WERI-Rb-1 (cell line): ENCODE measurements at regions not wholly inside any gene's neighbourhood (a gene's known extent, or its start where the extent isn't known, plus 50 kb on each side); places are given as distances from the start of the nearest gene placed in this dataset.

ENCODE experiments used
- DNase-seq: peaks from one replicate; pipeline ENCODE4 v3.0.0-alpha.2; 2020
- H3K27ac ChIP-seq: fragments of 250-450 bp; sonication (Bioruptor Pico); 2 replicates; pipeline ENCODE4 v1.5.1; 2020; ENCODE audit warnings: mild to moderate bottlenecking, moderate library complexity
- H3K27me3 ChIP-seq: fragments of 250-450 bp; sonication (Bioruptor Pico); 2 replicates; pipeline ENCODE4 v1.5.1; 2021; ENCODE audit warnings: mild to moderate bottlenecking, low read depth, moderate library complexity; ENCODE audit not compliant: insufficient read depth, severe bottlenecking
- H3K36me3 ChIP-seq: fragments of 250-450 bp; sonication (Bioruptor Pico); 2 replicates; pipeline ENCODE4 v1.5.1; 2020; ENCODE audit warnings: mild to moderate bottlenecking, moderate library complexity
- H3K4me3 ChIP-seq: 2 replicates; pipeline ENCODE4 v1.5.1; 2011; ENCODE audit warnings: low read depth, mild to moderate bottlenecking, control low read depth, low read length
- H3K9me3 ChIP-seq: fragments of 250-450 bp; sonication (Bioruptor Pico); 2 replicates; pipeline ENCODE4 v1.5.1; 2021; ENCODE audit warnings: mild to moderate bottlenecking, moderate library complexity; ENCODE audit not compliant: severe bottlenecking
- TF ChIP-seq, protein P1 (sequence below): IDR thresholded peaks from 2 replicates; pipeline ENCODE4 v1.5.1; 2011; ENCODE audit warnings: low read depth, mild to moderate bottlenecking, control low read depth, inconsistent platforms, low read length

DNA sequence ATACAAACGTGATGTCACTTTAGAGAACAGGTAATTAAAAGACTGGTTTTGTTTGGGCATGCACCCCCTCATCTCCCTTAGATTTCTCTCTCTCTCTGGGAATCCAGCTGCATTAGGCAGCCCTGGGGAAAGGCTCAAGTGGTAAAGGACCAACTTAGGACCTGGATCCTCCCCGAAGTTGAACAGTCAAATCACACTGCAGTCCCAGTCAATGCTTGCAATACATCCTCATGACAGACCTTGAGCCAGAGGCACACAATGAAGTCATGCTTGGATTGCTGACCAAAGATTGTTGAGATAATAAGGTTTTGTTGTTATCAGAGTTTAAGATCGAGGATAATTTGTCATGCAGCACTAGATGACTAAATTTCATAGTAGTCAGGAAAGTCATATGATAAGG lies 1285.8 kb upstream of the NCAM2 start:
- no peaks in the 10 kb centered on the region for H3K36me3 ChIP-seq
- H3K4me3 ChIP-seq = no peak overlapping the region
- H3K27me3 ChIP-seq = peaks cover 17% of the 10 kb centered on the region
- no peak for DNase-seq
- no peaks in the 10 kb centered on the region for H3K9me3 ChIP-seq
- TF ChIP-seq, protein P1, sequence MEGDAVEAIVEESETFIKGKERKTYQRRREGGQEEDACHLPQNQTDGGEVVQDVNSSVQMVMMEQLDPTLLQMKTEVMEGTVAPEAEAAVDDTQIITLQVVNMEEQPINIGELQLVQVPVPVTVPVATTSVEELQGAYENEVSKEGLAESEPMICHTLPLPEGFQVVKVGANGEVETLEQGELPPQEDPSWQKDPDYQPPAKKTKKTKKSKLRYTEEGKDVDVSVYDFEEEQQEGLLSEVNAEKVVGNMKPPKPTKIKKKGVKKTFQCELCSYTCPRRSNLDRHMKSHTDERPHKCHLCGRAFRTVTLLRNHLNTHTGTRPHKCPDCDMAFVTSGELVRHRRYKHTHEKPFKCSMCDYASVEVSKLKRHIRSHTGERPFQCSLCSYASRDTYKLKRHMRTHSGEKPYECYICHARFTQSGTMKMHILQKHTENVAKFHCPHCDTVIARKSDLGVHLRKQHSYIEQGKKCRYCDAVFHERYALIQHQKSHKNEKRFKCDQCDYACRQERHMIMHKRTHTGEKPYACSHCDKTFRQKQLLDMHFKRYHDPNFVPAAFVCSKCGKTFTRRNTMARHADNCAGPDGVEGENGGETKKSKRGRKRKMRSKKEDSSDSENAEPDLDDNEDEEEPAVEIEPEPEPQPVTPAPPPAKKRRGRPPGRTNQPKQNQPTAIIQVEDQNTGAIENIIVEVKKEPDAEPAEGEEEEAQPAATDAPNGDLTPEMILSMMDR = no peak
- H3K27ac ChIP-seq = no peak overlapping the region

DNA sequence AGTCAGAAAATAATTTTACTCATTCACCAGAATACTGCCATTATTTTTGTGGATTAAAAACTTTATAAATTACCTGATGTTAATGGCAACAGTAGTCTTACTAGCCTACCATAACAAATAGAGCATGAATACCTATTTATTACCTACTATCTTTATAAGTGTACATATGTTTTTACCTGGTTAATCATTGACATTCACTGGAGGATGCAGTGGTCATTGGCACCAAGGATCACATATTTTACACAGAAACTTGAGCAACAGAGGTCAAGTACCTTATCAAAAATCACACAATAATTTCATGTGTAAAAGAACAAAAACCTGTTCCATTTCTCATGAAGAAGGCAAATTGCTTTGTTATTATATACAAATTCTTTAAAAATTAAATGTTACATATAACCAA lies 1284.9 kb upstream of the NCAM2 start:
- no peak for DNase-seq
- H3K27me3 ChIP-seq = peaks cover 17% of the 10 kb centered on the region
- TF ChIP-seq, protein P1 = no peak

DNA sequence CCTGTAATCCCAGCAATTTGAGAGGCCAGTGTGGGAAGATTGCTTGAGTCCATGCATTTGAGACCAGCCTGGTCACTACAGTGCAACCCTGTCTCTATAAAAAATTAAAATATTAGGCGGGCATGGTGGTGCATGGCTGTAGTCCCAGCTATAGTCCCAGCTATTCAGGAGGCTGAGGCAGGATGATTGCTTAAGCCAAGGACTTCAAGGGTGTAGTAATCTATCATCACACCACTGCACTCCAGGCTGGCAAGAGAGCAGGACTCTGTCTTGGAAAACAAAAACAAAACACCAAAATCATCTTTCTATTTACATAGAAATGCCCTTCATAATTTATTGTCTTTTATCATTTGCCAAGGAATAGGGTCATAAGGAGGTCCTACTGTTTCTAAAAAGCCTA lies 1274.1 kb upstream of the NCAM2 start:
- H3K36me3 ChIP-seq = no peaks in the 10 kb centered on the region
- TF ChIP-seq, protein P1 = no peak
- peaks cover 23% of the 10 kb centered on the region for H3K27me3 ChIP-seq
- no peak overlapping the region for H3K27ac ChIP-seq
- DNase-seq = no peak
- H3K4me3 ChIP-seq = no peak overlapping the region
- H3K9me3 ChIP-seq = no peaks in the 10 kb centered on the region

More for the DNA sequence above, 1284.9 kb upstream of the NCAM2 start:
- H3K9me3 ChIP-seq = no peaks in the 10 kb centered on the region
- no peaks in the 10 kb centered on the region for H3K36me3 ChIP-seq
- no peak overlapping the region for H3K27ac ChIP-seq
- no peak overlapping the region for H3K4me3 ChIP-seq

GRCh38 chr21:19731251-19731650 lies 1267.0 kb upstream of the NCAM2 start:
- no peak for DNase-seq
- TF ChIP-seq, protein P1 = no peak
- Histone ChIP-seq H3K27me3 (peaks cover 31% of the 10 kb centered on the region), H3K27ac (no peak overlapping the region), H3K36me3 (no peaks in the 10 kb centered on the region), H3K9me3 (no peaks in the 10 kb centered on the region), H3K4me3 (no peak overlapping the region)

DNA sequence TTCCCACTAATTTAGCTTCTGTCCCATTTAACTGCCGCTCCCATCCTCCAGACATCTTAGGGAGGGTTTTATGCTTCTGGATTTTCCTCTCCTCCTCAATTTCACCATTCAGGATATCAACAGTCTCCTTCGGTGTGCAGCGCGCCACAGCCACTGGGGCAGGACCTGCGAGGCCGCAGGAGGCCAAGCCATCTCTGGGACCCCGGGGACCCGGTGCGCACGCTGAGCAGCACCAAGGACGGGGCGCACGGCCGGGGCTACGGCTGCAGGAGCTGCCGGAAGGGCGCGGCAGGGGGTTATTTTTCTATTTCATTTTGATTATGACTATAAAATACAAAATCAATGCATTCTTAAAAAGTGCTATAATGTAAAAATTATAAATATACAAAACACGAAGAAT lies 1238.4 kb upstream of the NCAM2 start:
- no peaks in the 10 kb centered on the region for H3K36me3 ChIP-seq
- no peak for DNase-seq
- peaks cover 40% of the 10 kb centered on the region for H3K27me3 ChIP-seq
- H3K9me3 ChIP-seq = no peaks in the 10 kb centered on the region
- TF ChIP-seq, protein P1 = no peak
- H3K27ac ChIP-seq = no peak overlapping the region
- H3K4me3 ChIP-seq = no peak overlapping the region

DNA sequence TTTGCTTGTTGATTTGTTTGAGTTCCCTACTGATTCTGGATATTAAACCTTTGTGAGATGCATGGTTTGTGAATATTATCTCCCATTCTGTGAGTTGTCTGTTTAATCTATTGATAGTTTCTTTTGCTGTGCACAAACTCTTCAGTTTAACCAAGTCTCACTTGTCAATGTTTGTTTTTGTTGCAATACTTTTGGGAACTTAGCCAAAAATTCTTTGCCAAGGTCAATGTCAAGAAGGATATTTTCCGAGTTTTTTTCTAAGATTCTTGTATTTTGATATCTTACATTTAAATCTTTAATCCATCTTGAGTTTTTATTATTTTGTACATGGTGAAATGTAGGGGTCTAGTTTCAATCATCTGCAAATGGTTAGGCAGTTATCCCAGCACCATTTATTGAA lies 1230.7 kb upstream of the NCAM2 start:
- Histone ChIP-seq H3K36me3 (no peaks in the 10 kb centered on the region), H3K27me3 (peaks cover 21% of the 10 kb centered on the region), H3K4me3 (no peak overlapping the region), H3K9me3 (no peaks in the 10 kb centered on the region), H3K27ac (no peak overlapping the region)
- no peak for DNase-seq
- TF ChIP-seq, protein P1 = no peak
